ENCODE measurements at regions not wholly inside any gene's neighbourhood (a gene's known extent, or its start where the extent isn't known, plus 50 kb on each side); places are given as distances from the start of the nearest gene placed in this dataset.

- no peak for FAIRE-seq
- TF ChIP-seq TAF1 (IDR thresholded peaks at IDR 0.05; ENCODE audit: low read depth, low read length) (no peak), POLR2AphosphoS5 (IDR thresholded peaks at IDR 0.05; ENCODE audit: low read depth, low read length) (no peak), POLR2A (IDR thresholded peaks at IDR 0.05; ENCODE audit: low read depth, low read length) (no peak), POU2F2 (IDR thresholded peaks at IDR 0.05; ENCODE audit: low read depth, low read length) (no peak), SPI1 (IDR thresholded peaks at IDR 0.05; ENCODE audit: low read depth, low read length) (no peak), PAX5 (IDR thresholded peaks at IDR 0.05; ENCODE audit: insufficient read depth, low read length, severe bottlenecking) (no peak)
- no peak for DNase-seq (ENCODE audit: insufficient read length, low spot score)
These were observed 827.3 kb downstream of the DHX35 start for GRCh38 chr20:39789411-39789810.

GRCh38 chr20:39785252-39785917 is 823.2 kb downstream of the DHX35 start:
- no peak for DNase-seq (ENCODE audit: insufficient read length, low spot score)
- FAIRE-seq = no peak
- TF ChIP-seq POLR2AphosphoS5 (IDR thresholded peaks at IDR 0.05; ENCODE audit: low read depth, low read length) (no peak), POLR2A (IDR thresholded peaks at IDR 0.05; ENCODE audit: low read depth, low read length) (no peak)

- FAIRE-seq (no peak), DNase-seq (ENCODE audit: insufficient read length, low spot score) (no peak)
- TF ChIP-seq PAX5 (IDR thresholded peaks at IDR 0.05; ENCODE audit: insufficient read depth, low read length, severe bottlenecking) = no peak
- TF ChIP-seq TAF1 (IDR thresholded peaks at IDR 0.05; ENCODE audit: low read depth, low read length) = no peak
- no peak for TF ChIP-seq POU2F2 (IDR thresholded peaks at IDR 0.05; ENCODE audit: low read depth, low read length)
- TF ChIP-seq POLR2A (IDR thresholded peaks at IDR 0.05; ENCODE audit: low read depth, low read length) = no peak
- no peak for TF ChIP-seq POLR2AphosphoS5 (IDR thresholded peaks at IDR 0.05; ENCODE audit: low read depth, low read length)
- TF ChIP-seq SPI1 (IDR thresholded peaks at IDR 0.05; ENCODE audit: low read depth, low read length) = no peak
These were observed 822.5 kb downstream of the DHX35 start for GRCh38 chr20:39784693-39785092.

- FAIRE-seq (no peak), DNase-seq (ENCODE audit: insufficient read length, low spot score) (no peak)
- TF ChIP-seq SPI1 (IDR thresholded peaks at IDR 0.05; ENCODE audit: low read depth, low read length) (no peak), POLR2A (IDR thresholded peaks at IDR 0.05; ENCODE audit: low read depth, low read length) (no peak), TAF1 (IDR thresholded peaks at IDR 0.05; ENCODE audit: low read depth, low read length) (no peak), PAX5 (IDR thresholded peaks at IDR 0.05; ENCODE audit: insufficient read depth, low read length, severe bottlenecking) (no peak), POU2F2 (IDR thresholded peaks at IDR 0.05; ENCODE audit: low read depth, low read length) (no peak), POLR2AphosphoS5 (IDR thresholded peaks at IDR 0.05; ENCODE audit: low read depth, low read length) (no peak)
These were observed 816.9 kb downstream of the DHX35 start for GRCh38 chr20:39778847-39779604.

GRCh38 chr20:39778431-39778830 is 816.3 kb downstream of the DHX35 start:
- no peak for FAIRE-seq
- DNase-seq (ENCODE audit: insufficient read length, low spot score) = no peak
- TF ChIP-seq PAX5 (IDR thresholded peaks at IDR 0.05; ENCODE audit: insufficient read depth, low read length, severe bottlenecking) = no peak
- TF ChIP-seq POU2F2 (IDR thresholded peaks at IDR 0.05; ENCODE audit: low read depth, low read length) = no peak
- no peak for TF ChIP-seq POLR2AphosphoS5 (IDR thresholded peaks at IDR 0.05; ENCODE audit: low read depth, low read length)
- no peak for TF ChIP-seq TAF1 (IDR thresholded peaks at IDR 0.05; ENCODE audit: low read depth, low read length)
- no peak for TF ChIP-seq SPI1 (IDR thresholded peaks at IDR 0.05; ENCODE audit: low read depth, low read length)
- no peak for TF ChIP-seq POLR2A (IDR thresholded peaks at IDR 0.05; ENCODE audit: low read depth, low read length)

GRCh38 chr20:39777610-39778009 is 815.5 kb downstream of the DHX35 start:
- FAIRE-seq (no peak), DNase-seq (ENCODE audit: insufficient read length, low spot score) (no peak)
- no peak for TF ChIP-seq TAF1 (IDR thresholded peaks at IDR 0.05; ENCODE audit: low read depth, low read length)
- TF ChIP-seq POLR2A (IDR thresholded peaks at IDR 0.05; ENCODE audit: low read depth, low read length) = no peak
- TF ChIP-seq SPI1 (IDR thresholded peaks at IDR 0.05; ENCODE audit: low read depth, low read length) = no peak
- no peak for TF ChIP-seq POLR2AphosphoS5 (IDR thresholded peaks at IDR 0.05; ENCODE audit: low read depth, low read length)
- no peak for TF ChIP-seq POU2F2 (IDR thresholded peaks at IDR 0.05; ENCODE audit: low read depth, low read length)
- no peak for TF ChIP-seq PAX5 (IDR thresholded peaks at IDR 0.05; ENCODE audit: insufficient read depth, low read length, severe bottlenecking)

GRCh38 chr20:39775110-39775509 is 813.0 kb downstream of the DHX35 start:
- DNase-seq (ENCODE audit: insufficient read length, low spot score) (no peak), FAIRE-seq (no peak)
- TF ChIP-seq POLR2AphosphoS5 (IDR thresholded peaks at IDR 0.05; ENCODE audit: low read depth, low read length) (no peak), POLR2A (IDR thresholded peaks at IDR 0.05; ENCODE audit: low read depth, low read length) (no peak), SPI1 (IDR thresholded peaks at IDR 0.05; ENCODE audit: low read depth, low read length) (no peak), POU2F2 (IDR thresholded peaks at IDR 0.05; ENCODE audit: low read depth, low read length) (no peak), PAX5 (IDR thresholded peaks at IDR 0.05; ENCODE audit: insufficient read depth, low read length, severe bottlenecking) (no peak), TAF1 (IDR thresholded peaks at IDR 0.05; ENCODE audit: low read depth, low read length) (no peak)

- TF ChIP-seq POLR2AphosphoS5 (IDR thresholded peaks at IDR 0.05; ENCODE audit: low read depth, low read length) = no peak
- TF ChIP-seq TAF1 (IDR thresholded peaks at IDR 0.05; ENCODE audit: low read depth, low read length) = no peak
- no peak for TF ChIP-seq POU2F2 (IDR thresholded peaks at IDR 0.05; ENCODE audit: low read depth, low read length)
- no peak for TF ChIP-seq POLR2A (IDR thresholded peaks at IDR 0.05; ENCODE audit: low read depth, low read length)
- TF ChIP-seq PAX5 (IDR thresholded peaks at IDR 0.05; ENCODE audit: insufficient read depth, low read length, severe bottlenecking) = no peak
- no peak for TF ChIP-seq SPI1 (IDR thresholded peaks at IDR 0.05; ENCODE audit: low read depth, low read length)
- DNase-seq (ENCODE audit: insufficient read length, low spot score) = no peak
- no peak for FAIRE-seq
These were observed 811.3 kb downstream of the DHX35 start for GRCh38 chr20:39773380-39774000.

GRCh38 chr20:39767352-39767751 is 805.2 kb downstream of the DHX35 start:
- TF ChIP-seq SPI1 (IDR thresholded peaks at IDR 0.05; ENCODE audit: low read depth, low read length) (no peak), PAX5 (IDR thresholded peaks at IDR 0.05; ENCODE audit: insufficient read depth, low read length, severe bottlenecking) (no peak), POLR2A (IDR thresholded peaks at IDR 0.05; ENCODE audit: low read depth, low read length) (no peak), TAF1 (IDR thresholded peaks at IDR 0.05; ENCODE audit: low read depth, low read length) (no peak), POLR2AphosphoS5 (IDR thresholded peaks at IDR 0.05; ENCODE audit: low read depth, low read length) (no peak), POU2F2 (IDR thresholded peaks at IDR 0.05; ENCODE audit: low read depth, low read length) (no peak)
- FAIRE-seq = no peak
- DNase-seq (ENCODE audit: insufficient read length, low spot score) = no peak

Data from GM12891 (cell line).